PC-3 (cell line): ENCODE measurements at regions not wholly inside any gene's neighbourhood (a gene's known extent, or its start where the extent isn't known, plus 50 kb on each side); places are given as distances from the start of the nearest gene placed in this dataset.

Experiments
- ATAC-seq: fragments of 200-7000 bp; cut with Tn5 transposase; 2 replicates; pipeline ENCODE4 v1.9.1; 2020; ENCODE audit warnings: mild to moderate bottlenecking, moderate library complexity
- BruUV-seq: library from RNA; stranded (reverse); fragments of 400-500 nt; replicated peaks from 2 replicates; lab custom pipeline; 2021; lab: Mats Ljungman, UMichigan
- CTCF ChIA-PET: fragments of 300-600 bp; sonication (Branson Sonifier 250); formaldehyde crosslinking; loops from one replicate; lab custom pipeline; 2022; ENCODE audit warnings: antibody characterized with exemption; lab: Charles Lee
- POLR2A ChIA-PET: fragments of 300-600 bp; sonication (Branson Sonifier 250); formaldehyde crosslinking; loops from one replicate; lab custom pipeline; 2022; ENCODE audit warnings: antibody characterized with exemption; ENCODE audit not compliant: unreplicated experiment; lab: Charles Lee
- DNase-seq: peaks from one replicate; pipeline ENCODE4 v3.0.0-alpha.2; 2015
- H2AFZ ChIP-seq: fragments of 300-600 bp; sonication (generic); 2 replicates; pipeline ENCODE4 v1.6.0; 2016; ENCODE audit warnings: antibody characterized with exemption, low read length
- H3F3A ChIP-seq: fragments of 300-600 bp; sonication (generic); one replicate; pipeline ENCODE4 v1.6.0; 2017; ENCODE audit warnings: antibody characterized with exemption, low read length, control low read depth, mild to moderate bottlenecking; ENCODE audit not compliant: unreplicated experiment
- H3K27ac ChIP-seq: fragments of 300-600 bp; sonication (generic); 2 replicates; pipeline ENCODE4 v1.5.1; 2016; ENCODE audit warnings: mild to moderate bottlenecking, low read length
- H3K27me3 ChIP-seq: fragments of 300-600 bp; sonication (generic); 2 replicates; pipeline ENCODE4 v1.6.1; 2016; ENCODE audit warnings: low read length, mixed read lengths
- H3K36me3 ChIP-seq: fragments of 300-600 bp; sonication (generic); 2 replicates; pipeline ENCODE4 v1.6.1; 2016; ENCODE audit warnings: low read depth, mixed run types, low read length, mixed read lengths
- H3K4me1 ChIP-seq: fragments of 300-600 bp; sonication (generic); 2 replicates; pipeline ENCODE4 v1.5.1; 2016; ENCODE audit warnings: low read length; ENCODE audit not compliant: insufficient read depth
- H3K4me2 ChIP-seq: fragments of 300-600 bp; sonication (generic); 2 replicates; pipeline ENCODE4 v1.6.0; 2016; ENCODE audit warnings: low read length
- H3K4me3 ChIP-seq: fragments of 300-600 bp; sonication (generic); 2 replicates; pipeline ENCODE4 v1.5.1; 2016; ENCODE audit warnings: mild to moderate bottlenecking, low read length, mixed read lengths
- H3K79me2 ChIP-seq: fragments of 300-600 bp; sonication (generic); 2 replicates; pipeline ENCODE4 v1.6.1; 2017; ENCODE audit warnings: low read length, mixed read lengths
- H3K9ac ChIP-seq: fragments of 300-600 bp; sonication (generic); 2 replicates; pipeline ENCODE4 v1.6.0; 2016; ENCODE audit warnings: mild to moderate bottlenecking, low read length
- H3K9me2 ChIP-seq: fragments of 300-600 bp; sonication (generic); replicated peaks from 2 replicates; pipeline ENCODE4 v1.6.1; 2016; ENCODE audit warnings: mixed run types, low read length, mixed read lengths
- H3K9me3 ChIP-seq: fragments of 300-600 bp; sonication (generic); 2 replicates; pipeline ENCODE4 v1.6.1; 2016; ENCODE audit warnings: low read length, mixed read lengths
- H4K20me1 ChIP-seq: fragments of 300-600 bp; sonication (generic); 2 replicates; pipeline ENCODE4 v1.6.1; 2016; ENCODE audit warnings: low read length, mixed read lengths
- CTCF ChIP-seq: fragments of 300-600 bp; sonication (generic); conservative IDR thresholded peaks from 2 replicates; pipeline ENCODE4 v1.5.1; 2017; ENCODE audit warnings: antibody characterized with exemption, low read depth, mild to moderate bottlenecking, low read length
- EZH2 ChIP-seq: fragments of 300-600 bp; sonication (generic); IDR thresholded peaks from one replicate; pipeline ENCODE4 v1.6.1; 2017; ENCODE audit warnings: antibody characterized with exemption, mild to moderate bottlenecking, low read length; ENCODE audit not compliant: unreplicated experiment
- EZH2phosphoT487 ChIP-seq: fragments of 300-600 bp; sonication (generic); IDR thresholded peaks from 2 replicates; pipeline ENCODE4 v1.6.1; 2018; ENCODE audit warnings: mild to moderate bottlenecking, antibody characterized with exemption, low read length, borderline replicate concordance
- intact Hi-C: fragments of 100-400 bp; cut with micrococcal nuclease; formaldehyde crosslinking; loops from 2 replicates; pipeline ENCODE4 v1.9.0; 2023

GRCh38 chr9:31699836-31700235 lies 684.6 kb upstream of the ACO1 start:
- H4K20me1 ChIP-seq = no peaks in the 10 kb centered on the region
- no peak overlapping the region for H3K4me3 ChIP-seq
- no peaks in the 10 kb centered on the region for H3K79me2 ChIP-seq
- no peaks in the 10 kb centered on the region for H3K9me2 ChIP-seq
- no peaks in the 10 kb centered on the region for H3K4me1 ChIP-seq
- no peak overlapping the region for H3K4me2 ChIP-seq
- no peak overlapping the region for H3K9ac ChIP-seq
- no peaks in the 10 kb centered on the region for H3K36me3 ChIP-seq
- H3K27ac ChIP-seq = no peak overlapping the region
- no peaks in the 10 kb centered on the region for H3K27me3 ChIP-seq
- CTCF ChIA-PET = no interaction called here
- no peaks in the 10 kb centered on the region for H3K9me3 ChIP-seq
- no peak for DNase-seq
- no peak for ATAC-seq
- BruUV-seq = no TSS peak
- POLR2A ChIA-PET = no interaction called here
- intact Hi-C loops = no loop called here
- TF ChIP-seq EZH2 (no peak), EZH2phosphoT487 (no peak)
- H2AFZ ChIP-seq = no peak overlapping the region
- H3F3A ChIP-seq = no peaks in the 10 kb centered on the region

- ChIA-PET CTCF (no interaction called here), POLR2A (no interaction called here)
- Histone ChIP-seq H3K9ac (no peak overlapping the region), H2AFZ (no peak overlapping the region), H3K79me2 (no peaks in the 10 kb centered on the region), H3K4me1 (no peaks in the 10 kb centered on the region), H3K4me3 (no peak overlapping the region), H3K36me3 (no peaks in the 10 kb centered on the region), H3K9me3 (no peaks in the 10 kb centered on the region), H3K27me3 (no peaks in the 10 kb centered on the region), H3K4me2 (no peak overlapping the region), H3K9me2 (no peaks in the 10 kb centered on the region), H3K27ac (no peak overlapping the region), H3F3A (no peaks in the 10 kb centered on the region), H4K20me1 (no peaks in the 10 kb centered on the region)
- ATAC-seq (no peak), DNase-seq (no peak)
- TF ChIP-seq EZH2 = no peak
- TF ChIP-seq CTCF = no peak
- TF ChIP-seq EZH2phosphoT487 = no peak
- intact Hi-C loops = no loop called here
- no TSS peak for BruUV-seq
Measured at GRCh38 chr9:31700252-31701045, 684.0 kb upstream of the ACO1 start.

DNA sequence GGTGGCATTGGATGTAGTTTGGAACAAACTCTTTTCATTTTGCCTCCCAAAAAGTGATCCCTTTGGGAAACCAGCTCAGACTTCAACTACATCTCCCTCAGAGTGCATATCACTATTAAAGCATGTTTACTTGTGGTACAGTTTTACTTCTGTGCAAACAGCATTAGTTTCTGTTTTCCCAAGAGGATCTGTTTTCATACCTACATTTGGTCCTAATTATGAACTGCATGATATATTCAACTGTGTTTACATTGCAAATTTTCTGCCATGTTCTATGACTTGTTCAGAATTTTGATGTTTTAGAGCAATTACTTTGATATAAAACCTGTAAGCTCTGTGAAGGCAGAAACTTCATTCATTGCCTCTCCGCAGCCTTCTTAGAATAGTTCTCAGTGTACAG lies 681.5 kb upstream of the ACO1 start:
- H3K9me2 ChIP-seq = no peaks in the 10 kb centered on the region
- no peaks in the 10 kb centered on the region for H3K4me1 ChIP-seq
- DNase-seq (no peak), ATAC-seq (no peak)
- H3K4me3 ChIP-seq = no peak overlapping the region
- ChIA-PET CTCF (no interaction called here), POLR2A (no interaction called here)
- no peaks in the 10 kb centered on the region for H3K9me3 ChIP-seq
- no peaks in the 10 kb centered on the region for H3K36me3 ChIP-seq
- no peaks in the 10 kb centered on the region for H3K27me3 ChIP-seq
- no peak for TF ChIP-seq CTCF
- TF ChIP-seq EZH2phosphoT487 = no peak
- no peak for TF ChIP-seq EZH2
- H2AFZ ChIP-seq = no peak overlapping the region
- H4K20me1 ChIP-seq = no peaks in the 10 kb centered on the region
- H3K79me2 ChIP-seq = no peaks in the 10 kb centered on the region
- BruUV-seq = no TSS peak
- no peak overlapping the region for H3K27ac ChIP-seq
- H3K4me2 ChIP-seq = no peak overlapping the region
- intact Hi-C loops = no loop called here
- H3F3A ChIP-seq = no peaks in the 10 kb centered on the region
- H3K9ac ChIP-seq = no peak overlapping the region
